GM21381 (cell line): ENCODE measurements at regions not wholly inside any gene's neighbourhood (a gene's known extent, or its start where the extent isn't known, plus 50 kb on each side); places are given as distances from the start of the nearest gene placed in this dataset.
"Not testable (repeated sequence)": the region's sequence is repeated elsewhere in the genome, so short reads cannot be mapped to it uniquely, and the experiment has no call there.

Experiments used
- ATAC-seq: cut with Tn5 transposase; IDR thresholded peaks from one replicate; pipeline ENCODE4 v1.9.1; 2021; ENCODE audit warnings: mild to moderate bottlenecking, moderate library complexity; ENCODE audit not compliant: unreplicated experiment

DNA sequence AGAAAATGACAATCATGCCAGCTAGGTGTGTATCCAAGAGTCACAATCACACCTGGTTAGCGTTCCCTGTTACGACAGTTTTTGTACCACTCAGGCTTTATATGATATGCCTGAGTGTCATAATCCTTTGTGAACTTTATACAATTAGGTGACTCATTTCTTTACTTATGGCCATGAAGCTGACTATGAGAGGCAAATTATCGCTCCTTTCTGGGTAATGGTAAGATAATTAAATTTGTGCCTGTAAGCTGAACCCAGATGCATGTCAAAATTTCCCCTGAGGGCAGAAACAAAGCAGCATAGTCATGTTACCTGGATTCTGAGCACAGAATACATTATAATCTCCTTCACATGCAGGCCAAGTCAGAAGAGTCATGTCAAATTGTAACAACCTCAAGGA, 970.1 kb upstream of the AMELY start:
- ATAC-seq = no peak

DNA sequence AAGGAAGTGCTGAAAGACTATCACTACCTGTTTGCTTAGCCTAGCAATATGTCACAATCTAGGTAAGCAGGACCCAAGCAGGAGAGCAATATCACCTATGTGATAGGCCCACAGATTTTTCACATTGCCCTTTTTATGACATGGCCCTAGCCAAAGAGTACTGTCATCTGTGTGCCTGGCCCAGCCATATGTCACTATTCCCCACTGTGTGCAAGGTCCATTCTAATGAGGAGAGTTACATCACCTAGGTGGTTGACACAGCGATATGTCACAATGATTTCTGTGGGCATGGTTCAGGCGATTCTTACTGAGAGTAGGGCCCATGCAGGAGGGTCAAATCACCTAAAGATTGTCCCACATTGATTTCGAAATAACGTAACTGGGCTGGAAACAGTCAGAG, 967.7 kb upstream of the AMELY start:
- no peak for ATAC-seq

DNA sequence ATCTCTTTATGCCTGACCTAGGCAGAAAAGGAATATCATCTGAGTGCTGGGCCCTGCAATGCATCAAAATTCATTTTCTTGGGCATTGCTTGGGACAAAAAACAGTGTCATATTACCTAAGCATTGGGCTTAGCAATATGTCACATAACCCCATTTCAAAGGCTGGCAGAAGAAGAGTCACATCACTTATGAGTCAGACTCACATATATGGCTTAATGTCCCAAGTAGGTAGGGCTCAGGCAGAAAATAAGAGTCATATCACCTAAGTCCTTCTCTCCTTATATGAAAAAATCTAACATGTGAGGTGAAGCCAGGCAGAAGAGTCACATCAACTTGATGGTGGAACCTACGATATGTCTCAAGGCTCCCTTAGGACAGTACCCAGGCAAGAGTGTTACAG, 967.2 kb upstream of the AMELY start:
- ATAC-seq = no peak

DNA sequence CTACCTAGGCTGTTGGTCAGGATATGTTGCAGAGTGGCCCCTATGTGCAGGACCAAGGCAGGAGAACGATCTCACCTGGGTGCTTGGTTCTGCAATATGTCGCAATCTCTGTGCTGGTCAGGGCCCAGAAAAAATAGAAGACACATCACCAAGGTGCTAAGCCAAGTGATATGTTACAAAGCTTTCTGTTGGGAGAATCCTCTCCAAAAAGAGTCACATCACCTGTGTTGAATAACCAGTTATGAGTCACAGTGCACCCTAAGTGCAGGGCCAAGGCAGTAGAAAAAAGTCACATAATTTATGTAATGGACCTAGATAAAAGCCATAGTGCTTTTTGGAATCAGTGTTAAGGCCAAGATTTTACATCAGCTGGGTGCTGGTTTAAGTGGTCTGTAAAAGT, 965.9 kb upstream of the AMELY start:
- ATAC-seq = no peak

DNA sequence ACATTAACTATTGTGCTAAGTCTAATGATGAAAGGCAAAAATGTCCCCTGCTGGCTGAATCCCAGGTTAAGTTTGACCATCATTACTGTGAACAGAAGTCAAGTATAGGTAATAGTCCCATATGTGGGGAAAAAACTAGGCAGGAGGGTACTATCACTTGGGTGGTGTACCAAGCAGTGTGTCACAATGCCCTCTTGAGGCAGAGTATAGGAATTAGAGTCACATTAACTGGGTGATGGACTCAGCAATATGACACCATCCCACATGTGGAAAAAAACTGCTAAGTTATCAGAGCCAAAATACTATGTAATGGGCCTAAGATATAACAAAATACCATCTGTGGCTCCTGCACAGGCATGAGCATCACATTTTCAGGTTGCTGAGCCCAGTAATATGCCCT, 962.5 kb upstream of the AMELY start:
- no peak for ATAC-seq

DNA sequence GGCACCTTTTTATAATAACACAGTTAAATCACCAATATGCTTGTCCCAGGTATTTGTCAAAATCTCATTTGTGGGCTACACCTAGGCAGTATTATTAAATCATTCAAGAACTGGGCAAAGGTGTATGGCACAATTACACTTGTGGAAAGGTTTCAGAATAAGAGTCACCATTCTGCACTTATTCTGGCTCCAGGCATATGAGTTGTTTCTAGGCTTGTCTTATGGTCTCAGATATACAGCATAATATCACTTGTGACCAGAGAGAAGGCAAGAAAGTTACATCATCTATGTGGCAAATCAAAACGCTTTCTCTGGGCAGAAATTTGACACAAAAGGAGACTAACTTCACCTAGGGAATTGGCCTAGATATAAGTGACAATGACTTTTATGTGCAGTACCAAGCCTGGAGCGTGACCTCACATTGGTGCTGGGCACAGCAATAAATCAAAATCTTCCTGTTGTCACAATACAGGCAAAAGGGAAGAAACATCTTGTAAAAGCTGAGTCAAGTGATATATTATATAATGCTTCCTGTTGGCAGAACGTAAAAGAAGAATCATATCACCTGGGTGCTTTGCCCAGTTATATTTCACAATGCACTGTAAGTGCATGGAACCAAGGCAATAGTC, 959.9 kb upstream of the AMELY start:
- no peak for ATAC-seq

DNA sequence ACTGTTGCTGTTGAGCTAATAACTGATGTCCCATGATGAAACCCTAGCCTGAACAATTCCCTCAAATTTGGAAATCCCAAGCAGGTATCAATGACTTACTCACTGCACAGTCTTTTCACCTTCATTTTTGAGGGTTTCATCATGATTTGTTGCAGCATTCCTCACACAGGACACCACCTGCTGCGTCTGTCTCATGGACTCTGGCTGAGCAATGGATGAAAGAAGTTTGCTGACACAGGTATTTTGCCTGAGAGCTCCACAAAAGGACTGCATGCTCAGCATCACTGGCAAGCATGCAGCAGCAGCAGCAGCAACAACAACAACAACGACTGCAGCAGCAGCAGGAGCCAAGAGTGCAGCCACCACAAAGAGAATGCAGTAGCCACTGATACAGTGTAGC, 955.4 kb upstream of the AMELY start:
- no peak for ATAC-seq

DNA sequence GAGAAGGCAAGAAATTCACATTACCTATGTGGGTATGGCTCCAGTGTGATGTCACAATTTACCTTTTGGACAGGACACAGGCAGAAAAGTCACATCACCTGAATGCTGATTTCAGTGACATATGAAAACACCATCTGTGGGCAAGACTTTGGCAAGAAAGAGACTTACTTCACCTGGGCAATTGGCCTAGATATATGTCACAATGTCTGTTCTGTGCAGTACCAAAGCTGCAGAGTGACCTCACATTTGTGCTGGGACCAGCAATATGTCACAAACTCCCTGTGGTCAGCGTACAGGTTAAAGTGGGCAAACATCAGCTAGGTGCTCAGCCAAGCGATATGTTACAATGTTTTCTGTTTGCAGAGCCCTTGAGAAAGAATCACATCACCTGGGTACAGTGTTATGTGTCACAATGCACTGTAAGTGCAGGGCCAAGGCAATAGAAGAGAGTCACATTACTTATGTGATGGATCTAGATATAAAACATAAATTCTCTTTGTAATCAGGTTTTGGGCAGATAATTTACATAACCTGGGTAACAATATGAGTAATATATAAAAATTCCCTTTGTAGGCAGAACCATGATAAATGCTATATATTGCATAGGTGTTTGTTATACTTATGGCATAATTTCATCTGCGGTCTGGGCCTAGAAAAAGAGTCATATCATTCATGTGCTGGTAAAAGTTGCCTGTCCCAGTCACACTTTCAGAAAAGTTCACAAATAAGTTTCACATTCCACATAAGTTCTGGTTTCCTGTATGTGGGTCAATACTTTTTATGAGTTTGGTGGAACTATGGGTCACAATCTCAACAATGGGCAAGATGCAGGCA, 949.4 kb upstream of the AMELY start:
- no peak for ATAC-seq

DNA sequence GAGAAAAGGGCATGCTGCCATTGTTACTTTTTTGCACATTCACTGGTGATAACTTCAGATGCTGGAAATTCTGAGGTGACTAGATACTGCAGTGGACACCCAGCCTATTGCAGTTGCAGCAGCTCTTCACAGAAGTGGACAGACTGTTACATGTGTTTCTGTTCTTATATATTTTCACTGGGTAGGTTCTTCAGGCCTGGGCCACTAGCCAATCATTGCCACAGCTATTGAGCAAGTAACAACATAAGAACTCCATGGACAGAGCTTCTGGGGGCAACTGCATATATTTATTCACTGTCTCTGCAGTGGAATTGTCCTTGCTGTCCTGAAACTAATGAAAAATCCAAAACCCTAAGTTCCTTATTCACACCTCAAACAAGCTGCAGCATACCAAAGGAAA, 938.6 kb upstream of the AMELY start:
- no peak for ATAC-seq

DNA sequence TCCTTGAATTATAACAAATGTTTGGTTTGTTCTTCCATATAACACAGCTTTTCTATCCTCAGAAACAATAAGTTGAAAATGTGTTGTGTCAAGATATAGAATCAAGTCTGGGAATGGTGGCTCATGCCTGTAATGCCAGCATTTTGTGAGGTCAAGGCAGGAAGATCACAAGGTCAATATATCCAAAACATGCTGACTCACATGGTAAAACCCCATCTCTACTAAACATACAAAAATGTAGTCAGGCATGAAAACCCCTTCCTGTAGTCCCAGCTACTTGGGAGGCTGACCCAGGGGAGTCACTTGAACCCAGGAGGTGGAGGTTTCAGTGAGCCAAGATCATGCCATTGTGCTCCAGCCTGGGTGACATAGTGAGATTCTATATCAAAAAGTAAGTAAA, 934.2 kb upstream of the AMELY start:
- no peak for ATAC-seq

DNA sequence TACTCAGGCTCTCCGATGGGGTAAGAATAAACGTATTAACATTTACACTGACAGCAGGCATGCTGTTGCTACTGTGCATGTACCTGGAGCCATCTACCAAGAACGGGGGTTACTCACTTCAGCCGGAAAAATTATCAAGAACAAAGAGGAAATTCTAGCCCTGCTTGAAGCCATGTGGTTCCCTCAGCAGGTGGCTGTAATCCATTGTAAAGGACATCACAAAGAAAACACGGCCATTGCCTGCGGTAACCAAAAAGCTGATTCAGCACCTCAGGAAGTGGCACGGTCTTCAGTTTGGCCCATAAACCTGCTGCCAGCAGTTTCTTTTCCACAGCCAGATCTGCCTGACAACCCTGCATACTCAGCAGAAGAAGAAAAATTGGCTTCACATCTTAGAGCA, 925.5 kb upstream of the AMELY start:
- ATAC-seq = no peak

DNA sequence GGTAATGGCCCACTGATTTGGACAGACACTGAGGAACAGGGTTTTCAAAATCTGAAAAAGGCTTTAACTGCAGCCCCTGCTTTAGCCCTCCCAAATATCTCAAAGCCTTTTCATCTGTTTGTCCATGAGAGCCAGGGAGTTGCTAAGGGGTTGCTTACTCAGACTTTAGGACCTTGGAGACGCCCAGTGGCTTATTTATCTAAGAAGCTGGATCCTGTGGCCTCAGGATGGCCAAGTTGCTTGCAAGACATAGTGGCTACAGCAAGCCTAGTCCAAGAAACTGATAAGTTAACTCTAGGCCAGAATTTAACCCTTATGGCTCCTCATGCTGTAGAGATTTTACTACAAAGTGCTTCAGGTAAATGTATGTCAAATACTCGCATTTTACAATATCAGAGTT, 924.8 kb upstream of the AMELY start:
- ATAC-seq = no peak

DNA sequence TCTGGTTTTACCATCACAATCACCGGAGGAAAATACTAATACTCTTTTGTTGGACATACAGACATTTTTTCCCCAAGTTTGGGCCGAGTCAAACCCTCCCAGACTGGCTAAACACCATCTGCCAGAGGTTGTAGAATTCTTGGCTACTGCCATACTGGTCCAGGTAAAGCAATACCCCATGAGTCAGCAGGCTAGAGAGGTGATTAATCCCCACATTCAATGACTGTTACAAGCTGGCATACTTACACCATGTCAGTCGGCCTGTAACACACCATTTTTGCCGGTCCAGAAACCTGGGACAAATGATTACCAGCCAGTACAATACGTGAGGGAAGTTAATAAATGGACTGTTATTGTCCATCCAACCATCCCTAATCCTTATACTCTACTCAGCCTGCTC, 923.9 kb upstream of the AMELY start:
- no peak for ATAC-seq

DNA sequence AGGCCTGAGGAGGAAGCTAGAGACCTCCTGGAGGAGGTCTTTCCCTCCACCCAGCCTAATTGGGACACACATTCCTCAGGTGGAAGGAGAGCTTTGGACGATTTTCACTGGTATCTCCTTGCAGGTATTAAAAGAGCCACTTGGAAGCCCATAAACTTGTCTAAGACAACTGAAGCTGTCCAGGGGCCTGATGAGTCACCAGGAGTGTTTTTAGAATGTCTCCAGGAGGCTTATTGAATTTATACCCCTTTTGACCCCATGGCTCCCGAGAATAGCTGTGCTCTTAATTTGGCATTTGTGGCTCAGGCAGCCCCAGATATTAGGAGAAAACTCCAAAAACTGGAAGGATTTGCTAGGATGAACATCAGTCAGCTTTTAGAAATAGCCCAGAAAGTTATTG, 922.7 kb upstream of the AMELY start:
- ATAC-seq = no peak

DNA sequence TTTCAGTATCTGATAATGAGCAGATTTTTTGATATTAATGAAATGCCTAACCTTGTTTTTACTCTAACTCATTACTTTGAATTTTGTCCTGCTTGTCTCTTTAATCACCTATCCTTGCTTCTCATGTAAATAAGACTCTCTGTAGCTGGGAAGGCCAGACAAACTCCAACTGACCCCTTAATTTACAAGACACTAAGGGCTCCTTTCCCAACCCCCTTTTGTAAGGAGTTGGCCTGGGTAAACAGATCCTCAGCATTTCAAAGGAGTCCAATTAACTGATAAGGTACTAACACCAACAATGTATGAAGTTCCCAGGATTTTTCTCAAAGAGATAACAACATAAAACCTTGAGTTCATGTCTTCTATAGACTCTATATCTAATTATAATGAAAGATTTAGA, 919.3 kb upstream of the AMELY start:
- not testable (repeated sequence) for ATAC-seq

DNA sequence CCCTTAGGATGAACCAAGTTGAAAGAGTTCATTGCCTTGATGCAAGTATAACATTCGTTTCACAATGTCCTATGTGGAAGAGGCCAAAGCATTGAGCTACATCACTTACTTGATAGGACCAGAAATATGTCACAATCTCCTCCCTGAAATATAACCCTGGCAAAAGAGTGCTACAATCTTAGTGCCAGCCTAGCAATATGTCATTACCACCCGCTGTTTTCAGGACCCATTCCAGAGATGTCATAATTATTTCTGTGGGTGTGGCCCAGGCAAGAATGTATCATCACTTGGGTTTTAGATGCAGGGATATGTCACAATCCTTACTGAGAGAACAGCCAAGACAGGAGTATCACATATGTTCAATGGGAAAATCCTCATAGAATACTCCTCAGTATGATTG, 915.0 kb upstream of the AMELY start:
- no peak for ATAC-seq

DNA sequence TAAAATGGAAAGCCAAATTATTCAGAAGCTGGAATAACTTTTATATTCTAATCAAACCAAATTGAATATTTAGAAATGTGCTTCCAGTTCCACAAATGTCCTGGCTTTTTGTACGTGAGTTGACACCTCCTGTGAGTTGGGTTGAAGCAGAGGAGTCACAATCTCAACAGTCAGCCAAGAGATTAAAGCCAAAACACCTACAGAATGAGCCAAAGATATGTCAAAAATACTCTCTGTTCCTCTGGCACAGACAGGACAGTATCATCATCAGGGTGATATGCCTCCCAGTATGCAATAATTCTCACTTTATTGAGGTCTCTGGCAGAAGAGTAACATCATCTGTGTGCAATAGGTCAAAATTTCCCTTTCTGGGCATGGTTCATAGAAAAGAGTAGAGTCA, 914.3 kb upstream of the AMELY start:
- no peak for ATAC-seq

DNA sequence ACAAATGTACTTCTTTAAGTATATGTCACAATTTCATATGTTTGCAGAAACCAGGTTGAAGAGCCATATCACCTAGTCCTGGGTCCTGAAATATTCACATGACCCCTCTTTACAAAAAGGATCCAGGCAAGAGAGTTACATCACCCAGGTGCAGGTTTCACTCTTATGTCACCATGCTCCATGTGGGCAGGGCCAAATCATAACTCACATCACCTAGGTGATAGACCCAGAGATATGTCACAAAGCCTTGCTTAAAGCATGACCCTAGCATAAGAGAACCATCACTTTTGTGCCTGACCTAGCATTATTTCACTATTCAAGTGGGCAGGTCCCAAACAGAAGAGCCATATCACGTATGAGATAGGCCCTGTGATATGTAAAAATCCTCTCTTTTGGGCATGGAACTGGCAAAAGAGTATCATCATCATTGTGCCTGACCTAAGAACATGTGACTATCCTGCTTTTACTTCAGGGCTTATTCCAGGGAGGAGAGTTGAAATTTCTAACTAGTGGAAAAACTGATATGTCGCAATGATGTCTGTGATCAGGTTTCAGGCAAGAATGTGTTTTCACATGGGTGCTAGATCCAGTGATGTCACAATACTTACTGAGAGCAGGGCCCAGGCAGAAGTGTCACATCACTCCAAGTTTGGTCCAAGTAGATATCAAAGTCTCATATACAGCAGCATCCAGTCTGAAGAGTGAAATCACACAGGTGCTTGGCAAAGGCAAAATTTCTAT, 909.9 kb upstream of the AMELY start:
- ATAC-seq = no peak

DNA sequence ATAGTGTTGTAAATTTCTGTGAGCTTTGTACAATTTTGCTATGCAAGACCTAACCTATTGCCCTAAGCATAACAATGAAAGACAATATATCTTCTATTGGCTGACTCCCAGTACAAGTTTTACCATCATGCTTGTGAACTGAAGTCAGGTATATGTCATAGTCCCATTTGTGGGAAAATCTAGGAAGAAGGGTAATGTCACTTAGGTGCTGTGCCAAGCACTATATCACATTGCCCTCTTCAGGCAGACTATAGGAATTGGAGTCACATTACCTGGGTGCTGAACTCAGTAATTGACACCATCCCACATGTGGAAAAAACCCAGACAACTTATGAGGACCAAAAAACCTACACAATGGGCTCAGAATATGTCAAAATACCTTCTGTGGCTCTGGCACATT, 907.4 kb upstream of the AMELY start:
- no peak for ATAC-seq

DNA sequence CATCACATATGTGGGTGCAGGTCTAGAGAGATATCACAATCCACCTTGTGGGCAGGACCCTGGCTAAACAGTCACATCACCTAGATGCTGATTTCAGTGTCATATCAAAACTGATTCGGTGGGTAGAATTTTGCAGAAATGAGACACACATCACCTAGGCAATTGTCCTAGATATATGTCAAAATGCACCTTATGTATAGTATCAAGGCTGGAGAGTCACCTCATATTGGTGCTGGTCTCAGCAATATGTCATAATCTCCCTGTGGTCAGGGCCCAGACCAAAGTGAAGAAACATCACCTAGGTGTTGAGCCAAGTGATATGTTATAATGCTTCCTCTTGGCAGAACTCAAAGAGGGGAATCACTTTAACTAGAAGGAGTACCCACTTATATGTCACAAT, 905.0 kb upstream of the AMELY start:
- ATAC-seq = no peak

DNA sequence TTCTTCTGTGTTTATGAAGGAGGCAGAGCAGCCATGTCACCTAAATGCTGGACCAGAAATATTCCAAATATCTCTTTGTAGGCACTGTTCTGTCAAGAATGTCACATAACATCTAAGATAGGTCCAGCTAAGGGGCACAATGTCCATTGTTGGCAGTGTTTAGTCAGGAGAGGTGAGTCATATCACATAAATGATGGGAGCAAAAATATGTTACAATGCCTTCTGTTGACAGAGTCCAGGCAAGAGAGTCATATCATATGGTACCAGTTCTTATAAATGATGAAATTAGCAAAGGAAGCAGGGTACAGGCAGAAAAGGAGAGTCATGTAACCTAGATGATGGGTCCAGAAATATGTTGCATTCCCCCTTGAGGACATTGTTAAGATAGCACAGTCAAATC, 904.4 kb upstream of the AMELY start:
- no peak for ATAC-seq

DNA sequence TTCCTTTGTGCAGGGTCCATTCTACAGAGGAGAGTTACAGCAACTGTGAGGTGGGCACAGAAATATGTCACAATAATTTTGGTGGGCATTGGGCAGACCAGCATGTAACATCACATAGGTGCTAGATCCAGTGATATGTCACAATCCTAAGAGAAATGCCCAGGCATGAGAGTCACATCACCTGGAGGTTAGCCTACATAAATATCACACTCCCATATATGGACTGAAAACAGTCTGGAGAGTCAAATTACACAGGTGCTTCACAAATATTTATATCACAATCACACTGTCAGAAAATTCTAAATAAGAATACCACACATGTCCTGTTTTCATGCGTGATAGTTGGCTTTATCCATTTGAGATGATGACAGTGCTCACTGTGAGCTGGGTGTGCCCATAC, 903.7 kb upstream of the AMELY start:
- no peak for ATAC-seq
